Muscle of arm (tissue), 1 donor: ENCODE measurements at regions not wholly inside any gene's neighbourhood (a gene's known extent, or its start where the extent isn't known, plus 50 kb on each side); places are given as distances from the start of the nearest gene placed in this dataset.
"Not testable (repeated sequence)": the region's sequence is repeated elsewhere in the genome, so short reads cannot be mapped to it uniquely, and the experiment has no call there.

ENCODE experiments used
- DNase-seq: peaks from one replicate; pipeline ENCODE4 v3.0.0-alpha.2; 2013

DNA sequence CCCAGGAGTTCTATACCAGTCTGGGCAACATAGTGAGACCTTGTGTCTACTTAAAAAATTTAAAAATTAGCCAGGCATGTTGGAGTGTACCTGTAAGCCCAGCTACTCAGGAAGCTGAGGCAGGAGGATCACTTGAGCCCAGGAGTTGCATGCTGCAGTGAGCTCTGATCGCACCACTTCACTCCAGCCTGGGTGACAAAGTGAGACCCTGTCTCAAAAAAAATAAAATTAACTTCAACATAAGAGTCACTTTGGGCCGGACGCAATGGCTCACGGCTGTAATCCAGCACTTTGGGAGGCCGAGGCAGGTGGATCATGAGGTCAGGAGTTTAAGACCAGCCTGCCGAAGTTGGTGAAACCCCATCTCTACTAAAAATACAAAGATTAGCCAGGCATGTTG is 699.1 kb upstream of the AUTS2 start:
- not testable (repeated sequence) for DNase-seq

DNA sequence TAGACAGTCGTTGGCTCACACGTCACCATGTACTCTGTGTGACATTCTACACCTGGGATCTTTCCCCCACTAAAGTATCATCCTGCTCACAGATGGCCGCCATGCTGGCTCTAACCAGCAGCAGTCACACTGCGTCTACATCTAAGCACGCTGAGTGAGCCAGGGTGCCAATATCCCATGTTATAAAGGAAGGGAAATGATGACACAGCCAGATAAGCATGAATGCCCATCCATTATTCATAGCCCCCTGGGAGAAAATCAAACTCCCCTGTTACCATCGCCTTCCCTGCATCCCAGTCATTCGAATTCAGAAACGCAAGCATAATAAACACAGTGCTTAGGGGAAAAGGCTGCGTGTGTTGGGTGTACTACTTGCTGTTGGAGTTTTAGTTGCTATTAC is 698.2 kb upstream of the AUTS2 start:
- DNase-seq = no peak

DNA sequence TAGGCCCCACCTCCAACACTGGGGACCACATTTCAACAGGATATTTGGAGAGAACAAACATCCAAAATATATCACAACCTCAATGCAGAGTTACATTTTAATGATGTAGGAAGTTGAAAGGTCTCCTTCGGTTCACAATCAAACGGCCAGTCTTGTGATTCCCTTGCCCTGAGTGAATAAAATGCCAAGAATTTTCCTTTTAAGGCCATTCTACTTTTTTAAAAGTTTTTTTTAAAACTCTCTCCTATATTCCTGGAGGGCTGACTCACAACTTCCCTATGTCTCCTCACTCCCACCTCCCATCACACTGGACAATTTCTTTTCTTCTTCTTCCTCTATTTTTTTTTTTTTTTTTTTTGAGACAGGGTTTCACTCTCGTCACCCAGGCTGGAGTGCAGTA is 693.6 kb upstream of the AUTS2 start:
- DNase-seq = no peak

DNA sequence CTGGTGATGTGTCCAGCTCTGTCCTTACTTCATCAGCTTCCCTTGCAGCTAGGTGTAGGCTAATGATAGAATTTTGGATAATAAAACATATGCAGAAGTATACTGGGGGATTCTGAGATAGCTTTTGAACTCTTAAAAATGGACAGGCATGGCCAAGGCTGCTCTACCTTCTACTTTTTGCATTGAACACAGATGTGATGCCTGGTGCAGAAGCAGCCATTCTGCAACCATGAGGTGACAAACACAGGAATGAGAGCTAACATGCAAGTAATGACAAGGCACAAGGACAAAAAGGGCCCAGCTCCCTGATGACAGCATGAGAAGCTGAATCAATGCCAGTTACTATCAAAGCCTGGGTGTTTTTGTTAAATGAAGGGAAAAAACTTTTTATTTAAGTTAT is 686.5 kb upstream of the AUTS2 start:
- no peak for DNase-seq

DNA sequence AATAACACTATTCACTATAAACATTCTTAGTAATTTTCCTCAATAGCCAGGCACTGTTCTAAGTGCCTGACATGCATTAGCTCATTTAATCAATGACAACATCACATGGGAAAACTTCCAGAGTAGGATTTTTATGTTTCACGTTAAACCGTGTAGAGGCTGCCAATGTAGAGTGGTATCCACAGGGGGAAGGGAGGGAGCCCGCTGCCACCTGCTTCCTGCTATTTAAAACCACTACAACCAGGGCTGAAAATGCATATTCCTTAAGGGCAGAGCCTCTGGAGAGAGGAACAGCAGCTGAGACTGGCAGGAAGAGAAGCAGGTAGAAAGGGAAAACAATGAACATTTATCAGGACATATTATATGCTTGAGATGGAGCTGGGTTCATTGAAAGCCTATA is 684.3 kb upstream of the AUTS2 start:
- no peak for DNase-seq

DNA sequence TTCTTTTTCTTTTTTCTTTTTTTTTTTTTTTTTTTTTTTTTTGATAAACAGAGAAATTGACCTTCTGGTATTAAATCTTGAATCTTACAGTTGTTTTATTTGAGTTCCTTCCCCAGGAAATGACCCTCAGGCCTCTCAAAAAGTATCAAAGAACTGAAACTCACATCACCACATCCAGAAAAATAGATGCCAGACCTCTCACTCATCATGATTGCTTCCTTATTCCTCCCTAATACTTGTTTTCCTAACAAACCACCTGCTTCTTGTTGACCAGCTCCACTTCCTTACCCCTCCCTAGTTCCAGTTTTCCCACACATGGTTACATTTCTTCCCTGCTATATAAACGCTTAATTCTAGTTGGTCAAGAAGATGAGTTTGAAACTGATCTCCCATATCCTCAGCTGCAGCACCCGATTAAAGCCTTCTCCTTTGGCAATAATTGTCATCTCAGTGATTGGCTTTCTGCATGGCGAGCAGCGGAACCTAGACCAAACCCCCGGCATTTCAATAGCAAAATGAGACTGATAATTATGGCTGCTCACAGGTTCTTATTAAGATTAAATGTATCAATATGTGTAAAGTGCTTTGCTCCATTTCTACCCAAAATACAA is 681.1 kb upstream of the AUTS2 start:
- no peak for DNase-seq

DNA sequence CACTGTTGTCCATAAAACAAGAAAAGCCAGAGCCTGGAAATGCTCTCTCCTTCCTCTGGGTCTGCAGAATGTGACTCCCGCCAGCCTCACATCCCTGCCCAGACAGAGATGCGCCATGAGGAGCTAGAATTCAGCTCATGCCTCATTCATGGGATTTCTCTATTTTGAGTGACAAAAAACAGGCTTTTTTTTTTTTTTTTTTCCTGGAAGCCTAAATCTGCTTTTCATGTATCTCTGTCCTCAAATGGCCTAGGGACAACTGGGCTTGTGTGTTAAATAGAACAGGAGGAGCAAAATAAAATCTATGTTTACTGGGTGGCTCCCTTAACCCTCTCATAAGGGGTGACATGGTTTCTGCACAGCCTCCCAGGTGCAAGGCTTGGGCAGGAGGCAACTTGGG is 679.7 kb upstream of the AUTS2 start:
- DNase-seq = no peak

DNA sequence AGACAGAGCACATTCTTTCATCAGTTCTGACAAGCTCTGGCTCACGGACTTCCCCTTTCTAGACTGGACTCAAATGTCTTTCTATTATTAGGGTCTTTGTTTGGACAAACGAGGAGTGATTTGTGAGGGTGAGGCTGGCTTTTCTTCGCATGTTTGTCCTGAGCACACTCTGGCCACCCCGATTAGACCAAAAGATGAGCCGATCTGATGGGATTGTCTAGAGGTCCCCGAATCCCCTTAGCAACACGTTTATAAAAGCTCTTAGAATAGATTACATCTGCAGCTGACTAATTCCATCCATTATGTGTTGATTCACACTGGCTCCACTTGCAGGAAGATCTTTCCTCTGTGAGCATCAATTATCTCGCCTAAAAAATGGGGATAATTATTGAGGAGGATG is 675.4 kb upstream of the AUTS2 start:
- no peak for DNase-seq

DNA sequence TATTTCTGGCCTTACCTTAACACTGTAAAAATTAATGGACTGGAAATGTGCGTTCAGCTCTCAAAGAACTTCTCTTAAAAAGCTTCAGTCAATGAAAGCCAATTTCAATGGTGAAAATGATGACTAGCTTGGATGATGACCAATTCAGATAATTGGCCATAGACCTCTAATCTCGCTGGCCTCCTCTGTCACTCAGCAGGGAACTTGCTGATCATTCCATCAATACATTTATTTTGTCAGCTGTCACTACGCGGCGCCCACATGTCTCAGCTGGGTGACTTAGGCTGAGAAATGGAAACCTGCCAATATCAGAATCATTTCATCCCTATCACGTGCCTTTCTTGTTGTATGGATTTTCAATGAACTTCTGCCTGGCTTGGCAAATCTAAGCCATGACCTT is 673.0 kb upstream of the AUTS2 start:
- DNase-seq = no peak

DNA sequence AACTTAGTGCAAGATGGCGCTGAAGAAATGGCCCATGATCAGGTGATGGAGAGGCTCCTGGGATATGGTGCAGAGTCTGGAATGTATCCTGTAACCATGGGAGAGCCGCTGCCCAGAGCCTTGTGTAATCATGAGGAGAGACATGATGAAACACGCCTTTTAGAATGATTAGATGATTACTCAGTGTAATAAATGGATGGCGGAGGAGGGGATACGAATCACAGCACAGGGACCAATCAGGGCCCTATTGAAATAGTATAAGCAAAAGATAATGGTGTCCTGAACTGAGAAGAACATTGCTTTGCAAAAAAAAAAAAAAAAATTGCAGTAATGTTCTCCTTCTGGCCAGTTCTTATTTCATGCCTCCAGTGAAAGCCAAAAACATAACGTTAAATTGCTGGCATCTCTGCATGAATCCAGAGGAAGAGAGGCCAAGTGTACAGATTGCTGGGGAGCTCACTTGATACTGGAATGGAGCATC is 668.5 kb upstream of the AUTS2 start:
- DNase-seq = peak; percentile 35

DNA sequence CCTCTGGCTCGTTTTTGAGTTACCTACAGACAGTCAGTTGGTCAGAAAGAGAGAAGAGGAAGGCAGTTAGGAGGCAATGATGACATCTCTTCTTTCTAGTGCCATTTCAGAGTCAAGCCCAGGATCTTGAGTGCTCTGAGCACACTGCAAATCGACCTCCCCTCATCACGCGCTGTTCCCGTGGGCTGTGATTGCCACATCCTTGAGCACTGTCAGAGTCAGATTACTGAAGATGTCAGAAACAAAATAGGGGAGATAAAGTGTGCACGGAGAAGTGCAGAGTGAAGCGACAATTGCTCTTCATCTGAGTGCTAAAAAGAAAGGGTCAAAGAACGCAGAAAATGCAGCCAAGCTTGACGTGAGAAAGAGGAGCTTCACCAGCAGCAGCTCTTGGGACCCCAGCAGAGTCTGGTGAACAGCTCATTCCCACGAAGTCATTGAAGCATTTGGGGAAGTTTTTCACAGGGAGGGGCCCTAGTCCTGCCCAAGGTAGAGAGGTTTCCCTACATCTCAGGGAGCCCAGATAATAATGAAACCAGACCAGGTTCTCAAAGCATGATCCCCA is 661.7 kb upstream of the AUTS2 start:
- no peak for DNase-seq

DNA sequence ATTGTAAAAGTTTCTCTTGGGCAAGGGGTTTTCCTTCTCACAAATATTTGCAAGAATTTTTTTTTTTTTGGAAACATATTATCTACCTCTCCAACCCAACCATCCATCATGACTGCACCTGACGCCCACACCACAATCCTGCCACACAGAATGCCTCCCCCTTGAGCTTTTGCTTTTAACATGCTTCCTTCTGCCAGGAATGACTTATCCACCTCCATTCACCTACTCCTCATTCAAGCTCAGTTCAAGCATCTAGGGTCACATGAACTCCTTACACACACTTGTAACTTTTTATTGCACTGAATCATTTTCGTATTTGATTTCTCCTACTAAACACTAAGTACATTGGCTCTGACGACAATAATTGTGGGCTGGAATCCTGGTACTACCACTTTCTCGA is 660.1 kb upstream of the AUTS2 start:
- no peak for DNase-seq

DNA sequence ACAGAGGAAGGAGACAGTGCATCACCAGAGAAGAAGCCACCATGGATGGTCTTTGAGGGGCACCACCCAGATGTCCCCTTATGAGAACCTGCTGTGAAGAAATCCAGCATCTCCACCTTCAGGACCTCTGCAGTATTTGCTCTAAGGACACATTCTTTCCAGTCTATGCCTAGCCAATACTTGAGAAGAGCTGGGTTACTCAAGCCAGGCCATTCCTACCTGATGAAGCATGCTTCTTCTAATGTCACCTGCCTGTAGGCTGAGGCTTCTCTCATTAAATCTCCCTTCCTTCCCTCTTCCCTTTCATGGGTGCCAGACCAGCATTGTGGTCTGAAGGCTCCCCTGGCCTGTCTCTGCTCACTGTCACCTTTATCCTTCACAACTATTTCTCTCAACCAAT is 654.5 kb upstream of the AUTS2 start:
- DNase-seq = no peak

DNA sequence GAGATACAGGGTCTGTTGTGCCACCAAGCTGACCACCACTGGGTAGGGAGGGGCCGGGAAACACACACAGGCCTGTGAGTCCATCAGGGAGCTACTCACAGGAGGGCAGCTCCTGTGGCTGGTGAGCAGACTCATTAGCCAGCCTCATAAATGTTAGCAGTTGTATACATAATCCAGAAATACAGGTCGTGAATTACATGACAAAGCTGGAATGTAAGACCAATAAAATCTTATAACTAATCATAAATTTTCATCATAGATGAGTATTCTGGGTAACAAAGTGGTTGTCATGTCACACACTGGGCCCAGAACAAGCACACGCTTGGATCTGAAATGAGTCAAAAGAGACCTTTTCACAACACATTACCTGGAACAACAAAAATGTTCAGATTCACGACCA is 642.6 kb upstream of the AUTS2 start:
- DNase-seq = no peak

DNA sequence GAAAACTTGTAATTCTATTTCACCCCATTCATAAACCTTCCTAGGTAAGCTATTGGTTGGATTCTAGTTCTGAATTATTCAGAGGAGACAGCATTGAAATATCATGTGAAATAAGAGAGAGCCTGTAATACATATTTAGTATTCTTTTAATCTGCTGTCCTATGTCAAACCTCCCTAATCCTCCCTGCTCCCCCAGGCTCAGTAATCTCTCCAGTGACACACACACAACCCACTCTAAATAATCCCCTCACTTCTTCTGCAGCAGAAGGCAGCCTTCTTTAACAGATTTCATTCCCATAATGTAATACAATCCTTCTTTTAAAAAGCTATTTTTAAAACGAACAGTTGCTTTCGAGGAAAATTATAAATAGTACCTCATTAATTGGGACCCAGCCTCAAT is 639.7 kb upstream of the AUTS2 start:
- no peak for DNase-seq

DNA sequence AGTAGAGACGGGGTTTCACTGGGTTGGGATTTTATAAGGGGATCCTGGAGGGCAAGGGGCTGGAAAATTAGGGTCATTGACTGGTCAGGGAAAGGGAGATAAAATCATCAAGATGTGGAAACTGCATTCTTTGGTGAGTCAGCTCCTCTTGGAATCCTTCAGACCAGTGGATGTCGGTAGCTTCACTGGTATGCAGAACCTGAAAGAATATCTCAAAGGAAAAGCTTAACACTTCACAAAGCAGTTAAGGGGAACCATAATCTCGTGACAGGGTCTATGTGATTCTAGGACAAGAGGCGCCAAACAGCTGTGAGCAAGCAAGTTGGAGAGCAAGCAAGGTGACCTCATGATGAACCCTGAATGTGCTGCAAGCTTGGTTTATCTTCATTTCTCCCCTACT is 634.7 kb upstream of the AUTS2 start:
- DNase-seq = peak; percentile 57

DNA sequence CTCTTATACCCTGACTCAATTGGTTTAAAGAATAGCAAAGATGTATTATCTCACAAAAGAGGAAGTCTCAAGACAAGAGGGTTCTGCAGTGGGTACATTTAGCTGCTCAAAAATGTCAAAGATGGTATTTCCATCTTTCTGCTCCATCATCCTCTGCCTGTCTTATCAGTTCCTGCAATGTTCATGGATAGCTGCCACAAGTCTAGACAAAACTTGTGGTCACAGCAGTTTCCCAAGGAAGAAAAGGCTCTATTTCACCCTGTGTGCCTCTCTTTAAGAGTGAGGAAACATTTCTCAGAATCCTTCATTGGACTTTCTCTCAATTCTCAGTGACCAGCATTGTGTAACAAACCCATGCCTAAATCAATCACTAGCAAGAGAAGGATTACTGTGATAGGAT is 634.2 kb upstream of the AUTS2 start:
- DNase-seq = no peak

DNA sequence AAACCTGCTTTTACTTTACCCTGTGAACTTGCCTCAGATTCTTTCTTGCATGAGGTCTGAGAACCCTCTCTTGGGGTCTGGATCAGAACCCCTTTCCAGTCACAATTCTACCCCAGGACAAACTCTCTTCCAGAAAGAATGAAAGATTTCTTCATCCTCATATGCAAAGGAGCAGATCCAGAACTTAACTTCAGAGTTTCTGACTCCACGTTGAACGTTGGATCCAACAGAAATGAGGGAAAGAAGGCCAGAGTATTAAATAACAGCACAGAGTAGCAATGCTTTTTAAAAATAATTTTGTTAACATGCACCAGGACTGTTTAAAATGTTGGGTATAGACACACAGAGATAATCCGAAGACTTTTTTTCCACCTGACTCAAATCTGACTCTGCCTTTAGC is 632.9 kb upstream of the AUTS2 start:
- peak; percentile 43 for DNase-seq

DNA sequence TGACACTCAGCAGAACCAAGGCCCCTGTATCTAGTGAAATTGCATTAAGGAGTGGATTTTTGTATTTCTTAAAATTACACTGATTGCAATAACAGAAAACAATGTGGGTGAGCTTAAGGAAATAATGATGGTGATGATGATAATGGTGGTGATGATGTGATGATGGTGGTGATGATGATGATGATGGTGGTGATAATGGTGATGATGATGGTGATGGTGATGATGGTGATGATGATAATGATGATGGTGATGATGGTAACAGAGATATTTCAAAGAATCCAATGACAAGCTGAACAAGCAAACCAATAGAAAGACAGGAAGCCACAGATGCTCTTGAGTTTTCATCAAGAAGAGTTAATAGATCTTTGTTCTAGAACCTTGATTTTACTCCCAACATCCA is 630.7 kb upstream of the AUTS2 start:
- DNase-seq = no peak

DNA sequence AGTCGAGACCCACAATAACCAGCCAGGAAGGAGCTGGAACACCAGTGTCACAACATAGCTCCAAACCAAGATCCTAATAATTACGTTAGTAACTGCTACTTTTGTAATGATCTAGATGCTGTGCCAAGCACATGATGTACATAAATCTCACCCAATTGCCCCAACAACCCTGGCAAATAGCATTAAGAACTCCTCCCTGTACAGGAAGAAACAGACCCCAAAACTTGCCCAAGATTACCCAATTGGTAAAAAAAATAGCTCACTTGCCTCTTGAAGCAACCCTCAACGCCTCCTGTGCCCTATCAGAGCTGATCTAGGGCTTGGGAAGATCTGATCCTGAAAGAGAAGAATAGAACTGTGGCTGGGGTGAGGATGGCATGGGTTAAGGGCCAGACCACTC is 628.7 kb upstream of the AUTS2 start:
- DNase-seq = no peak

DNA sequence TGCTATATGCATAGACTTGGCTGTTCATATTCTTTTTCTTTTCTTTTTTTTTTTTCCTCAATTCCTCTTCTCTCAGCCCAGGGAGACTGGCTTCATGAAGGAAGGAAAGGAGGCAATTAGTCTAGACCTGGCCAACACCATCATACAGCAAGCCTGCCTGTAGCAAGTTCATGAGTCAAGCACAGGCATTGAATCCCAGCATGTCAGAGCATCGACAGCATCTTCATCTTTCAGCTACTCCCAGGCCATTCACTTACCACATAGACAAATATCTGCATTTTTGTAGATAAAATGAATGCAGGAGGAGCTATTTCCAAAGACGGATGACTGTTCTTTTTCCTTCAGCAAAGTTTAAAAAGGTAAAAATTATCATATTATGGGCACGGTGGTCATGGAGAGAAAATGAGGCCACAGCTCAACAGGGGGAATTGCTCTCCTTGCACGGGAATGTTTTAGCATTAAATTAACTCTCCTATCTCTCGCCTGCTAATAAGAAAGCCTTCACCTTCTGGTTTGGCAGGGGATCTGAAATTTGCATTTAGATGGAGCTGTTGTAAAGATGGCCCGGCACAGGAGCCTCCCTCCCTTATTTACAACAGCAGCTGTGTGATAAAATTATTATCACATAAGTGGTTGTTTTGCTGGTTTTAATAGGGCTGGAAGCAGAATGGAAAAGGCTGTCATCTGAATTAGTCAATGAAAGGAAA is 626.5 kb upstream of the AUTS2 start:
- DNase-seq = no peak

DNA sequence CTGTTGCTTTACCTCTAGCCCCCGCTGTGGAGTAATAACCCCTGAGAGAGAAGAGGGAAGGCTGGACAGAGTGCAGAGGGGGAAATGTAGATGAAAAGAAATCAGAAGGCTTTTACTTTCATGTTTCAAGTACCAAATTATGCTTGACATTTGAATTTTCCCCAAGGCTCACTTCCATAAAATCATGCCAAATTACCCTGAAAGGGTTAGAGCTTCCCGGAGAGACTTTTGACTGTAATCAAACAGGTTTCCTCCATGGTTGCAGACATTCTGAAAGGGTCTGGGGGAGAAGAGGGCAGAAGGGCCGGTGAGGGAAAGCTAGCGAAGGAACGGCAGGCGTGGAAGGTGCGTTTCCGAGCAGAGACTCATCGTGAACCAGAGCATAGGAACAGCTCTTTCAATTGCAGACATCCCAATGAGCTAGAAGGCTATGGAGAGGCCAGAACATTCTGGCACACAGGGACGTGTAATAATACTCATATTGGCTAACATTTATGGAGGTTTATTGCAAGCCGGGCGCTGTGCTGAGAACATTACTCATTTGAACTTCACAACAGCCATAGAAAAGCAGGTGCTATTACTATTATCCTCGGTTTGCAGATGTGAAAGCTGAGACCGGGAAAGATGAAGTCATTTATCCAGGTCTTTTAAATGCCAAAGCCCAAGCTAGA is 620.8 kb upstream of the AUTS2 start:
- peak; percentile 82 for DNase-seq

DNA sequence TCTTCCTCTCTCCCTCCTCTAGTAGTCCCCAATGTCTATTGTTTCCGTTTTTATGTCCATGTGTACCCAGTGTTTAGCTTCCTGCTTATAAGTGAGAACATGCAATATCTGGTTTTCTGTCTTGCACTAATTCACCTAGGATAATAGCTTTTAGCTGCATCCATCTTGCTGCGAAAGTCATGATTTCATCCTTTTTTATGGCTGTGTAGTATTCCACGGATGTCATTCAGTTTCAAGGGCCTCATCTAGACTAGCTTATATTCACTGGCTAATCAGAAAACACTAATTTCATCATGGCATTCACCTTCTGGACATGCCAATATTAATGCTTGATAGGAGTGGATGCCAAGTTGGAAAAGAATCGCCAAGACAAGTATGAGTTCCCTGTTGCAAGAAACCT is 619.6 kb upstream of the AUTS2 start:
- DNase-seq = no peak
